HCT116 (cell line): ENCODE measurements at regions not wholly inside any gene's neighbourhood (a gene's known extent, or its start where the extent isn't known, plus 50 kb on each side); places are given as distances from the start of the nearest gene placed in this dataset.

Experiments
- ATAC-seq: fragments of 200-7000 bp; cut with Tn5 transposase; 2 replicates; pipeline ENCODE4 v1.9.1; 2020; ENCODE audit warnings: mild to moderate bottlenecking, moderate library complexity
- BruUV-seq: library from RNA; stranded (reverse); fragments of 400-500 nt; replicated peaks from 2 replicates; lab custom pipeline; 2021; lab: Mats Ljungman, UMichigan
- CTCF ChIA-PET: fragments of 300-600 bp; sonication (Branson Sonifier 250); formaldehyde crosslinking; loops from one replicate; lab custom pipeline; 2021; ENCODE audit warnings: antibody characterized with exemption; lab: Charles Lee
- POLR2A ChIA-PET: fragments of 300-600, 350-600 bp; sonication (Branson Sonifier 250); formaldehyde crosslinking; loops from one replicate; lab custom pipeline; 2021; ENCODE audit warnings: antibody characterized with exemption; lab: Charles Lee
- RAD21 ChIA-PET, 2 experiments: fragments of 300-600 bp; sonication (Branson Sonifier 250); formaldehyde crosslinking; loops; one replicate each; lab custom pipeline; 2023; ENCODE audit warnings: low total read pairs in 2 of 2; ENCODE audit not compliant: uncharacterized antibody in 2 of 2, unreplicated experiment in 2 of 2, low non-redundant PET in 1 of 2; lab: Charles Lee
- DNase-seq: peaks from one replicate; pipeline ENCODE4 v3.0.0-alpha.2; 2010; ENCODE audit warnings: low read depth, low spot score
- H2AFZ ChIP-seq: fragments of 200-600 bp; shearing (Covaris generic), sonication (generic); 2 replicates; pipeline ENCODE4 v1.6.1; 2017; ENCODE audit warnings: low read depth, mixed run types, mixed read lengths, antibody characterized with exemption, low read length; ENCODE audit not compliant: poor library complexity, severe bottlenecking
- H3K27ac ChIP-seq: 2 replicates; pipeline ENCODE4 v1.5.1; 2012; ENCODE audit warnings: low read depth, low read length
- H3K27me3 ChIP-seq: fragments of 200-600 bp; sonication (generic); 2 replicates; pipeline ENCODE4 v1.6.1; 2016; ENCODE audit warnings: mixed run types, low read length, mixed read lengths; ENCODE audit not compliant: insufficient read depth
- H3K36me3 ChIP-seq, 2 experiments: fragments of 200-500 bp in 1 of 2; fragments of 200-600 bp in 1 of 2; sonication (Bioruptor generic) in 1 of 2; sonication (generic) in 1 of 2; 2 replicates each; pipeline versions ENCODE4 v1.5.1 to v1.6.1; 2014 to 2016; ENCODE audit warnings: low read length in 2 of 2, inconsistent platforms in 1 of 2, mixed read lengths in 1 of 2, mixed run types in 1 of 2; ENCODE audit not compliant: insufficient read depth in 2 of 2, control insufficient read depth in 1 of 2
- H3K4me1 ChIP-seq, 2 experiments: fragments of 200-600 bp in 1 of 2; sonication (generic) in 1 of 2; 2 replicates each; pipeline versions ENCODE4 v1.5.1 to v1.6.1; 2012 to 2017; ENCODE audit warnings: low read length in 2 of 2, inconsistent platforms in 1 of 2, mild to moderate bottlenecking in 1 of 2, mixed read lengths in 1 of 2, mixed run types in 1 of 2, moderate library complexity in 1 of 2; ENCODE audit not compliant: insufficient read depth in 2 of 2, control insufficient read depth in 1 of 2
- H3K4me2 ChIP-seq: fragments of 200-600 bp; sonication (generic); 2 replicates; pipeline ENCODE4 v1.6.1; 2017; ENCODE audit warnings: mixed run types, low read length, mixed read lengths
- H3K4me3 ChIP-seq, 2 experiments: fragments of 200-600 bp in 1 of 2; sonication (generic) in 1 of 2; replicated peaks in 1 of 2; 2 replicates each; pipeline ENCODE4 v1.5.1; 2011 to 2016; ENCODE audit warnings: low read length in 2 of 2, control low read depth in 1 of 2, low read depth in 1 of 2, mild to moderate bottlenecking in 1 of 2, mixed read lengths in 1 of 2, mixed run types in 1 of 2
- H3K79me2 ChIP-seq: fragments of 200-600 bp; sonication (generic); 2 replicates; pipeline ENCODE4 v1.6.1; 2017; ENCODE audit warnings: mild to moderate bottlenecking, mixed run types, low read length, moderate library complexity, mixed read lengths; ENCODE audit not compliant: insufficient read depth
- H3K9ac ChIP-seq: fragments of 200-600 bp; sonication (generic); 2 replicates; pipeline ENCODE4 v1.6.1; 2016; ENCODE audit warnings: low read length, mixed read lengths
- H3K9me2 ChIP-seq: fragments of 200-600 bp; sonication (generic), shearing (Covaris generic); 2 replicates; pipeline ENCODE4 v1.6.1; 2017; ENCODE audit warnings: mixed run types, mild to moderate bottlenecking, moderate library complexity; ENCODE audit not compliant: insufficient read depth
- H3K9me3 ChIP-seq, 2 experiments: fragments of 200-500 bp in 1 of 2; fragments of 200-600 bp in 1 of 2; sonication (Bioruptor generic) in 1 of 2; sonication (generic) in 1 of 2; 2 replicates each; pipeline ENCODE4 v1.6.1; 2014 to 2017; ENCODE audit warnings: low read length in 2 of 2, mixed read lengths in 2 of 2, inconsistent platforms in 1 of 2, low read depth in 1 of 2, mild to moderate bottlenecking in 1 of 2, mixed run types in 1 of 2, moderate library complexity in 1 of 2; ENCODE audit not compliant: control insufficient read depth in 1 of 2, insufficient read depth in 1 of 2
- H4K20me1 ChIP-seq: fragments of 200-600 bp; sonication (generic), shearing (Covaris generic); 2 replicates; pipeline ENCODE4 v1.6.1; 2017; ENCODE audit warnings: mixed run types, mild to moderate bottlenecking, moderate library complexity; ENCODE audit not compliant: insufficient read depth
- ATF3 ChIP-seq: IDR thresholded peaks from 2 replicates; pipeline ENCODE4 v1.6.1; 2012
- CTCF ChIP-seq, 3 experiments: fragments of 200-600 bp in 1 of 3; sonication (generic) in 1 of 3; IDR thresholded peaks in 2 of 3; conservative IDR thresholded peaks in 1 of 3; 2 replicates each; pipeline ENCODE4 v1.5.1; 2012 to 2017; ENCODE audit warnings: low read depth in 2 of 3, low read length in 2 of 3, antibody characterized with exemption in 1 of 3, borderline replicate concordance in 1 of 3, control low read depth in 1 of 3, mild to moderate bottlenecking in 1 of 3, mixed read lengths in 1 of 3, mixed run types in 1 of 3, moderate library complexity in 1 of 3; ENCODE audit not compliant: insufficient read depth in 1 of 3
- EGR1 ChIP-seq: IDR thresholded peaks from 2 replicates; pipeline ENCODE4 v1.6.1; 2012; ENCODE audit warnings: low read depth
- POLR2AphosphoS5 ChIP-seq: IDR thresholded peaks from 2 replicates; pipeline ENCODE4 v1.6.1; 2011; ENCODE audit warnings: mild to moderate bottlenecking, low read depth, low read length, moderate library complexity
- REST ChIP-seq: IDR thresholded peaks from 2 replicates; pipeline ENCODE4 v1.6.1; 2012; ENCODE audit warnings: low read depth
- SIN3A ChIP-seq: IDR thresholded peaks from 2 replicates; pipeline ENCODE4 v1.6.1; 2012; ENCODE audit warnings: low read depth
- SP1 ChIP-seq: IDR thresholded peaks from 2 replicates; pipeline ENCODE4 v1.6.1; 2012; ENCODE audit warnings: low read depth
- SRF ChIP-seq: IDR thresholded peaks from 2 replicates; pipeline ENCODE4 v1.6.1; 2012; ENCODE audit warnings: low read depth
- ZFX ChIP-seq: fragments of 450-650 bp; IDR thresholded peaks from 2 replicates; pipeline ENCODE4 v1.6.1; 2017
- intact Hi-C: fragments of 100-400 bp; cut with micrococcal nuclease; formaldehyde crosslinking; loops from 2 replicates; pipeline ENCODE4 v1.10.0; 2022
- TF ChIP-seq, protein P1 (sequence below): IDR thresholded peaks from 2 replicates; pipeline ENCODE4 v1.6.1; 2011; ENCODE audit warnings: mild to moderate bottlenecking, low read length, moderate library complexity; ENCODE audit not compliant: insufficient replicate concordance; ENCODE audit errors: extremely low read depth
- TF ChIP-seq, protein P2 (sequence below): IDR thresholded peaks from 2 replicates; pipeline ENCODE4 v1.6.1; 2012

- Histone ChIP-seq H3K27me3 (no peaks in the 10 kb centered on the region), H3K79me2 (no peaks in the 10 kb centered on the region), H3K36me3 (no peaks in the 10 kb centered on the region), H3K27ac (no peak overlapping the region), H3K9me2 (no peaks in the 10 kb centered on the region), H3K4me2 (no peak overlapping the region)
- RAD21 ChIA-PET = no interaction called here
- no peak for DNase-seq
- POLR2A ChIA-PET = no interaction called here
- TF ChIP-seq ZFX (no peak), CTCF (IDR thresholded peaks at IDR 0.05 in 2 of 3, conservative IDR thresholded peaks at IDR 0.05 in 1 of 3; ENCODE audit: borderline replicate concordance in 1 of 3, insufficient read depth in 1 of 3, low read depth in 2 of 3, low read length in 2 of 3) (no peak), SP1 (no peak), REST (no peak), POLR2AphosphoS5 (no peak), SIN3A (no peak), SRF (no peak), ATF3 (no peak), EGR1 (no peak)
- TF ChIP-seq, protein P1, sequence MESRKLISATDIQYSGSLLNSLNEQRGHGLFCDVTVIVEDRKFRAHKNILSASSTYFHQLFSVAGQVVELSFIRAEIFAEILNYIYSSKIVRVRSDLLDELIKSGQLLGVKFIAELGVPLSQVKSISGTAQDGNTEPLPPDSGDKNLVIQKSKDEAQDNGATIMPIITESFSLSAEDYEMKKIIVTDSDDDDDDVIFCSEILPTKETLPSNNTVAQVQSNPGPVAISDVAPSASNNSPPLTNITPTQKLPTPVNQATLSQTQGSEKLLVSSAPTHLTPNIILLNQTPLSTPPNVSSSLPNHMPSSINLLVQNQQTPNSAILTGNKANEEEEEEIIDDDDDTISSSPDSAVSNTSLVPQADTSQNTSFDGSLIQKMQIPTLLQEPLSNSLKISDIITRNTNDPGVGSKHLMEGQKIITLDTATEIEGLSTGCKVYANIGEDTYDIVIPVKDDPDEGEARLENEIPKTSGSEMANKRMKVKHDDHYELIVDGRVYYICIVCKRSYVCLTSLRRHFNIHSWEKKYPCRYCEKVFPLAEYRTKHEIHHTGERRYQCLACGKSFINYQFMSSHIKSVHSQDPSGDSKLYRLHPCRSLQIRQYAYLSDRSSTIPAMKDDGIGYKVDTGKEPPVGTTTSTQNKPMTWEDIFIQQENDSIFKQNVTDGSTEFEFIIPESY = no peak
- TF ChIP-seq, protein P2, sequence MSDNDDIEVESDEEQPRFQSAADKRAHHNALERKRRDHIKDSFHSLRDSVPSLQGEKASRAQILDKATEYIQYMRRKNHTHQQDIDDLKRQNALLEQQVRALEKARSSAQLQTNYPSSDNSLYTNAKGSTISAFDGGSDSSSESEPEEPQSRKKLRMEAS = no peak
- TF ChIP-seq, all 23 proteins: peak for 0
- Histone ChIP-seq H3K9ac (no peak overlapping the region), H3K4me3 (no peak overlapping the region), H4K20me1 (no peaks in the 10 kb centered on the region), H3K4me1 (peaks cover 0 to 7% of the 10 kb centered on the region in 2 experiments; a peak in 1 of 4 replicates), H3K9me3 (no peaks in the 10 kb centered on the region), H2AFZ (no peak overlapping the region)
- CTCF ChIA-PET = no interaction called here
- BruUV-seq = no TSS peak
- ATAC-seq = no peak
- intact Hi-C loops = no loop called here
These were observed 126.7 kb upstream of the ARL4C start for GRCh38 chr2:234623521-234623991.
